Neuronal stem cell (in vitro differentiated cells): ENCODE measurements at regions not wholly inside any gene's neighbourhood (a gene's known extent, or its start where the extent isn't known, plus 50 kb on each side); places are given as distances from the start of the nearest gene placed in this dataset.

Experiments used
- DNase-seq: peaks from one replicate; pipeline ENCODE4 v3.0.0-alpha.2; 2013; ENCODE audit warnings: low spot score
- H2AFZ ChIP-seq: one replicate; pipeline ENCODE4 v1.6.1; 2013; ENCODE audit warnings: mild to moderate bottlenecking, low read length, inconsistent platforms
- H2AK5ac ChIP-seq: 2 replicates; pipeline ENCODE4 v1.6.1; 2013; ENCODE audit warnings: low read depth, mild to moderate bottlenecking, inconsistent platforms, low read length, moderate library complexity, mixed read lengths
- H2BK120ac ChIP-seq: 2 replicates; pipeline ENCODE4 v1.6.1; 2013; ENCODE audit warnings: low read depth, mild to moderate bottlenecking, inconsistent platforms, low read length, moderate library complexity, mixed read lengths
- H2BK12ac ChIP-seq: one replicate; pipeline ENCODE4 v1.6.1; 2013; ENCODE audit warnings: low read length, inconsistent platforms
- H2BK15ac ChIP-seq: 2 replicates; pipeline ENCODE4 v1.6.1; 2013; ENCODE audit warnings: mild to moderate bottlenecking, low read length, inconsistent platforms, mixed read lengths
- H2BK5ac ChIP-seq: one replicate; pipeline ENCODE4 v1.6.1; 2013; ENCODE audit warnings: inconsistent platforms, mild to moderate bottlenecking, low read length, moderate library complexity
- H3K14ac ChIP-seq: one replicate; pipeline ENCODE4 v1.6.1; 2013; ENCODE audit warnings: low read length, inconsistent platforms
- H3K18ac ChIP-seq: 2 replicates; pipeline ENCODE4 v1.6.1; 2013; ENCODE audit warnings: low read length, inconsistent platforms
- H3K23ac ChIP-seq: 2 replicates; pipeline ENCODE4 v1.6.1; 2013; ENCODE audit warnings: low read depth, mild to moderate bottlenecking, mixed read lengths, low read length, inconsistent platforms; ENCODE audit not compliant: poor library complexity
- H3K27ac ChIP-seq: replicated peaks from 3 replicates; pipeline ENCODE4 v1.5.1; 2013; ENCODE audit warnings: low read length, inconsistent platforms
- H3K27me3 ChIP-seq, 3 experiments: 2 replicates each; pipeline ENCODE4 v1.6.1; 2013; ENCODE audit warnings: low read length in 3 of 3, mild to moderate bottlenecking in 2 of 3, inconsistent platforms in 1 of 3, low read depth in 1 of 3, mixed read lengths in 1 of 3, moderate library complexity in 1 of 3; ENCODE audit not compliant: control insufficient read depth in 3 of 3, insufficient read depth in 3 of 3
- H3K36me3 ChIP-seq, 2 donors: replicated peaks in 1 of 2; 2 replicates each; pipeline ENCODE4 v1.6.1; 2013; ENCODE audit warnings: low read length in 2 of 2; ENCODE audit not compliant: control insufficient read depth in 2 of 2, insufficient read depth in 2 of 2
- H3K4ac ChIP-seq: 2 replicates; pipeline ENCODE4 v1.6.1; 2013; ENCODE audit warnings: inconsistent platforms, mild to moderate bottlenecking, low read length, moderate library complexity
- H3K4me1 ChIP-seq, 2 donors: 1 replicate in 1 of 2; 2 replicates in 1 of 2; pipeline ENCODE4 v1.6.1; 2013; ENCODE audit warnings: low read length in 2 of 2, low read depth in 1 of 2; ENCODE audit not compliant: control insufficient read depth in 2 of 2, insufficient read depth in 1 of 2
- H3K4me2 ChIP-seq: one replicate; pipeline ENCODE4 v1.6.1; 2013; ENCODE audit warnings: mild to moderate bottlenecking, low read length, inconsistent platforms; ENCODE audit not compliant: insufficient read depth, poor library complexity, severe bottlenecking
- H3K4me3 ChIP-seq, 2 donors: 2 replicates each; pipeline ENCODE4 v1.5.1; 2013; ENCODE audit warnings: low read length in 2 of 2, mild to moderate bottlenecking in 2 of 2, inconsistent platforms in 1 of 2, moderate library complexity in 1 of 2
- H3K79me1 ChIP-seq: one replicate; pipeline ENCODE4 v1.6.1; 2013; ENCODE audit warnings: low read depth, mild to moderate bottlenecking, inconsistent platforms, low read length, moderate library complexity
- H3K9ac ChIP-seq: one replicate; pipeline ENCODE4 v1.6.1; 2013; ENCODE audit warnings: mild to moderate bottlenecking, low read depth, low read length, inconsistent platforms; ENCODE audit not compliant: poor library complexity
- H3K9me3 ChIP-seq, 2 donors: replicated peaks in 1 of 2; 2 replicates each; pipeline versions ENCODE3 to v1.6.1; 2013; ENCODE audit warnings: low read length in 2 of 2, mild to moderate bottlenecking in 2 of 2, inconsistent platforms in 1 of 2, low read depth in 1 of 2, mixed read lengths in 1 of 2, moderate library complexity in 1 of 2; ENCODE audit not compliant: control insufficient read depth in 2 of 2, insufficient read depth in 1 of 2
- H4K8ac ChIP-seq: one replicate; pipeline ENCODE4 v1.6.1; 2013; ENCODE audit warnings: low read depth, mild to moderate bottlenecking, inconsistent platforms, low read length, moderate library complexity
- H4K91ac ChIP-seq: one replicate; pipeline ENCODE4 v1.6.1; 2013; ENCODE audit warnings: low read length, low read depth, mild to moderate bottlenecking, inconsistent platforms; ENCODE audit not compliant: poor library complexity
- WGBS, 2 donors: extraction: QIAGEN DNeasy Blood & Tissue Kit; methylation state at CpG; one replicate each; pipeline ENCODE4 v1.1.7; 2013; ENCODE audit warnings: missing lambda C conversion rate in 2 of 2, mixed read lengths in 1 of 2; ENCODE audit not compliant: insufficient read length in 2 of 2, insufficient replicate concordance in 1 of 2; ENCODE audit errors: extremely low coverage in 2 of 2; 5-methylcytosine and 5-hydroxymethylcytosine counted together

DNA sequence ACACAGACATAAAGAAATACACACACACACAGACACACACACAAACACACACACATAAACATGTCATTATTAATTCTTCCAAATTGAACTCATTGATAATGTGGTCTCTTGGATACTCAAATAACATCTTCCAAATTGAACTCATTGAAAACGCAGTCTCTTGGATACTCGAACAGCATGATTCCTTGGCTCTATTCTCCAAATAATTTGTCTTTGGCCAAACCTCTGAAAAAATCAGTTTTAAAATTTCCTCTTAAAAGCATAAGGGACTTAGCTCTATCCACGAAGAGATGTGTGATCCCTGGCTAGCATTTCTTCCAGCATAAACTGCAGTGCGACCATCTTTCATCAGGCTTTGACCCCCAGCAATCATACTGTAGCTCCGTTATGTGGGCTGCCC lies 296.6 kb downstream of the IRX2 start:
- WGBS, 2 donors, result no CpG with 5 or more reads among the region's 5 CpGs

GRCh38 chr5:2453781-2454180 lies 297.7 kb downstream of the IRX2 start:
- WGBS, 2 donors, result no CpG with 5 or more reads among the region's 3 CpGs

More for the DNA sequence above, 296.6 kb downstream of the IRX2 start:
- Histone ChIP-seq H3K27ac (no peak overlapping the region), H3K79me1 (no peaks in the 10 kb centered on the region), H2BK15ac (no peak overlapping the region), H2AK5ac (no peak overlapping the region), H2AFZ (no peak overlapping the region), H3K9ac (no peak overlapping the region), H3K18ac (no peak overlapping the region), H2BK120ac (no peak overlapping the region), H4K8ac (no peak overlapping the region), H4K91ac (no peak overlapping the region), H2BK12ac (no peak overlapping the region), H3K14ac (no peak overlapping the region), H3K4ac (no peak overlapping the region), H3K23ac (no peak overlapping the region), H3K4me3 (no peak overlapping the region), H3K9me3 (peaks cover 0 to 3% of the 10 kb centered on the region in 2 donors), H2BK5ac (no peak overlapping the region), H3K36me3 (no peaks in the 10 kb centered on the region), H3K27me3 (no peaks in the 10 kb centered on the region), H3K4me1 (peaks cover 0 to 5% of the 10 kb centered on the region in 2 donors), H3K4me2 (no peak overlapping the region)
- no peak for DNase-seq

DNA sequence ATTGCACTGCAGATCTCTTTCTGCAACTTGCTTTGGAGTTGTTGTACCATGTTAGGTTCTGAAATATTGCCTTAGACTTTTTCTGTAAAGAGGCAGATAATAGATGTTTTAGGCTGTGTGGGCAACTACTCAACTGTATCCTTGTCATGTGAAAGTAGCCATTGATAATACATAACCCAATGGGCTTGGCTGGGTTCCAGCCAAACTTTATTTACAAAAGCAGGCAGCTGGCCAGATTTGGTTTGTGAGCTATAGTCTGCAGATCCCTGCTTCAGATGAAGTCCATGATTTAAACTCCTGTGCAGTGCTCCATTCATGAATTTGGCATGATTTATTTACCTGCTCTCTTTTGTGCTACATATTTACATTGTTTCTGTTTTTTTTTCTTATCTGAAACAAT lies 300.4 kb downstream of the IRX2 start:
- H2BK120ac ChIP-seq, result no peak overlapping the region
- H2BK15ac ChIP-seq, result no peak overlapping the region
- peaks cover 0 to 3% of the 10 kb centered on the region in 2 donors for H3K9me3 ChIP-seq
- H4K8ac ChIP-seq, result no peak overlapping the region
- no peak overlapping the region for H3K4ac ChIP-seq
- H3K36me3 ChIP-seq, result no peaks in the 10 kb centered on the region
- no peak overlapping the region for H2AK5ac ChIP-seq
- H3K79me1 ChIP-seq, result no peaks in the 10 kb centered on the region
- H2BK12ac ChIP-seq, result no peak overlapping the region
- no peak overlapping the region for H3K4me3 ChIP-seq
- no peak overlapping the region for H3K18ac ChIP-seq
- H3K23ac ChIP-seq, result no peak overlapping the region
- no peak for DNase-seq
- H3K27me3 ChIP-seq, result no peaks in the 10 kb centered on the region
- H2AFZ ChIP-seq, result no peak overlapping the region
- no peak overlapping the region for H3K4me2 ChIP-seq
- H3K9ac ChIP-seq, result no peak overlapping the region
- peaks cover 0 to 5% of the 10 kb centered on the region in 2 donors for H3K4me1 ChIP-seq
- H3K27ac ChIP-seq, result no peak overlapping the region
- no peak overlapping the region for H2BK5ac ChIP-seq
- no peak overlapping the region for H4K91ac ChIP-seq
- no peak overlapping the region for H3K14ac ChIP-seq

More at GRCh38 chr5:2453781-2454180, 297.7 kb downstream of the IRX2 start:
- Histone ChIP-seq H2BK5ac (no peak overlapping the region), H3K23ac (no peak overlapping the region), H3K9me3 (peaks cover 0 to 3% of the 10 kb centered on the region in 2 donors), H3K36me3 (no peaks in the 10 kb centered on the region), H3K4me1 (peaks cover 0 to 5% of the 10 kb centered on the region in 2 donors), H3K4me3 (no peak overlapping the region), H4K8ac (no peak overlapping the region), H3K18ac (no peak overlapping the region), H3K9ac (no peak overlapping the region), H3K79me1 (no peaks in the 10 kb centered on the region), H2AFZ (no peak overlapping the region), H2BK120ac (no peak overlapping the region), H3K14ac (no peak overlapping the region), H2BK15ac (no peak overlapping the region), H3K27ac (no peak overlapping the region), H3K27me3 (no peaks in the 10 kb centered on the region), H3K4me2 (no peak overlapping the region), H3K4ac (no peak overlapping the region), H2AK5ac (no peak overlapping the region), H4K91ac (no peak overlapping the region), H2BK12ac (no peak overlapping the region)
- DNase-seq, result no peak

GRCh38 chr5:2442496-2443354 lies 308.8 kb downstream of the IRX2 start:
- Histone ChIP-seq H3K14ac (no peak overlapping the region), H2BK120ac (no peak overlapping the region), H3K23ac (no peak overlapping the region), H3K4me1 (peaks cover 0 to 2% of the 10 kb centered on the region in 2 donors), H3K9me3 (peaks cover 0 to 4% of the 10 kb centered on the region in 2 donors), H3K4me3 (no peak overlapping the region), H3K18ac (peak overlapping the region; percentile 67), H3K4ac (no peak overlapping the region), H3K9ac (no peak overlapping the region), H3K4me2 (no peak overlapping the region), H2AK5ac (no peak overlapping the region), H2BK15ac (peak overlapping the region; percentile 76), H2BK12ac (peak overlapping the region; percentile 17), H3K27me3 (no peaks in the 10 kb centered on the region), H2BK5ac (no peak overlapping the region), H4K91ac (no peak overlapping the region), H4K8ac (peak overlapping the region; percentile 66), H3K36me3 (no peaks in the 10 kb centered on the region), H2AFZ (no peak overlapping the region), H3K27ac (no peak overlapping the region), H3K79me1 (no peaks in the 10 kb centered on the region)
- no peak for DNase-seq
- WGBS, 2 donors, result no CpG with 5 or more reads among the region's 31 CpGs
